ENCODE measurements at regions not wholly inside any gene's neighbourhood (a gene's known extent, or its start where the extent isn't known, plus 50 kb on each side); places are given as distances from the start of the nearest gene placed in this dataset.

GRCh38 chr10:120741396-120741795 is 109.8 kb upstream of the WDR11 start:
- Histone ChIP-seq H3K27me3 (peaks cover 0 to 33% (median 14%) of the 10 kb centered on the region in 7 donors), H3K27ac (no peak overlapping the region), H3K4me3 (no peak overlapping the region), H3K9me3 (no peaks in the 10 kb centered on the region), H3K4me1 (no peaks in the 10 kb centered on the region), H3K36me3 (no peaks in the 10 kb centered on the region)
- intact Hi-C loops (cut with DNase I), result no loop called here
- no peak for TF ChIP-seq CTCF (IDR thresholded peaks at IDR 0.05)
- no peak for ATAC-seq
- 8 to 19% methylated on average over 5 of the region's 5 CpGs for WGBS, 2 donors
- DNase-seq, result no peak

GRCh38 chr10:120742373-120742772 is 108.8 kb upstream of the WDR11 start:
- Histone ChIP-seq H3K4me1 (no peaks in the 10 kb centered on the region), H3K27ac (no peak overlapping the region), H3K9me3 (no peaks in the 10 kb centered on the region), H3K4me3 (no peak overlapping the region), H3K27me3 (peaks cover 0 to 34% (median 14%) of the 10 kb centered on the region in 7 donors), H3K36me3 (no peaks in the 10 kb centered on the region)
- intact Hi-C loops (cut with DNase I), result no loop called here
- ATAC-seq, result no peak
- 81 to 87% methylated on average over 4 of the region's 4 CpGs for WGBS, 2 donors
- TF ChIP-seq CTCF (IDR thresholded peaks at IDR 0.05), result no peak
- no peak for DNase-seq

- intact Hi-C loops (cut with DNase I), result no loop called here
- 89 to 90% methylated on average over 5 of the region's 5 CpGs for WGBS, 2 donors
- Histone ChIP-seq H3K9me3 (no peaks in the 10 kb centered on the region), H3K27me3 (peaks cover 0 to 33% (median 8%) of the 10 kb centered on the region in 7 donors), H3K4me3 (no peak overlapping the region), H3K4me1 (no peaks in the 10 kb centered on the region), H3K27ac (no peak overlapping the region), H3K36me3 (no peaks in the 10 kb centered on the region)
- no peak for ATAC-seq
- DNase-seq, result no peak
- no peak for TF ChIP-seq CTCF (IDR thresholded peaks at IDR 0.05)
Observed at GRCh38 chr10:120744040-120744439, 107.1 kb upstream of the WDR11 start.

GRCh38 chr10:120746001-120746777 is 105.0 kb upstream of the WDR11 start:
- H3K4me3 ChIP-seq, result no peak overlapping the region
- 22 to 24% methylated on average over 4 of the region's 4 CpGs for WGBS, 2 donors
- peaks cover 0 to 4% (median 0%) of the 10 kb centered on the region in 9 donors for H3K4me1 ChIP-seq
- ATAC-seq, result no peak
- no peak for TF ChIP-seq CTCF (IDR thresholded peaks at IDR 0.05)
- DNase-seq, result no peak
- H3K27me3 ChIP-seq, result peaks cover 0 to 24% (median 7%) of the 10 kb centered on the region in 7 donors
- no peak overlapping the region for H3K27ac ChIP-seq
- H3K36me3 ChIP-seq, result no peaks in the 10 kb centered on the region
- no peaks in the 10 kb centered on the region for H3K9me3 ChIP-seq
- intact Hi-C loops (cut with DNase I), result no loop called here

Measured in heart right ventricle (tissue), 16 donors.